Calu3 (cell line): ENCODE measurements at regions not wholly inside any gene's neighbourhood (a gene's known extent, or its start where the extent isn't known, plus 50 kb on each side); places are given as distances from the start of the nearest gene placed in this dataset.

Experiments
- BruUV-seq: library from RNA; stranded (reverse); fragments of 400-500 nt; replicated peaks from 2 replicates; lab custom pipeline; 2021; lab: Mats Ljungman, UMichigan
- CTCF ChIA-PET: fragments of 300-600 bp; sonication (Branson Sonifier 250); formaldehyde crosslinking; loops from one replicate; lab custom pipeline; 2022; ENCODE audit warnings: antibody characterized with exemption; lab: Charles Lee
- DNase-seq: peaks from one replicate; pipeline ENCODE4 v3.0.0; 2022
- H3K27ac Mint-ChIP-seq: one replicate; pipeline ENCODE4 v1.8.0; 2022; ENCODE audit warnings: mixed read lengths; ENCODE audit not compliant: unreplicated experiment
- H3K27me3 Mint-ChIP-seq: one replicate; pipeline ENCODE4 v1.8.0; 2022; ENCODE audit warnings: mixed read lengths; ENCODE audit not compliant: unreplicated experiment
- H3K36me3 Mint-ChIP-seq: one replicate; pipeline ENCODE4 v1.8.0; 2022; ENCODE audit warnings: mild to moderate bottlenecking, moderate library complexity, mixed read lengths; ENCODE audit not compliant: insufficient read depth, unreplicated experiment
- H3K4me1 Mint-ChIP-seq: one replicate; pipeline ENCODE4 v1.8.0; 2022; ENCODE audit warnings: mild to moderate bottlenecking, low read depth, mixed read lengths; ENCODE audit not compliant: unreplicated experiment
- H3K4me3 Mint-ChIP-seq: one replicate; pipeline ENCODE4 v1.8.0; 2022; ENCODE audit warnings: mild to moderate bottlenecking, low read depth, moderate library complexity, mixed read lengths; ENCODE audit not compliant: unreplicated experiment
- H3K9me3 Mint-ChIP-seq: one replicate; pipeline ENCODE4 v1.8.0; 2022; ENCODE audit warnings: low read depth, mixed read lengths; ENCODE audit not compliant: unreplicated experiment
- intact Hi-C: fragments of 100-400 bp; cut with micrococcal nuclease; formaldehyde crosslinking; loops from one replicate; pipeline ENCODE4 v1.10.0; 2022; ENCODE audit not compliant: unreplicated experiment
- TF ChIP-seq, protein P1 (sequence below): fragments of 200-600 bp; IDR thresholded peaks from one replicate; pipeline ENCODE4 v1.8.0; 2022; ENCODE audit warnings: antibody characterized with exemption; ENCODE audit not compliant: unreplicated experiment

DNA sequence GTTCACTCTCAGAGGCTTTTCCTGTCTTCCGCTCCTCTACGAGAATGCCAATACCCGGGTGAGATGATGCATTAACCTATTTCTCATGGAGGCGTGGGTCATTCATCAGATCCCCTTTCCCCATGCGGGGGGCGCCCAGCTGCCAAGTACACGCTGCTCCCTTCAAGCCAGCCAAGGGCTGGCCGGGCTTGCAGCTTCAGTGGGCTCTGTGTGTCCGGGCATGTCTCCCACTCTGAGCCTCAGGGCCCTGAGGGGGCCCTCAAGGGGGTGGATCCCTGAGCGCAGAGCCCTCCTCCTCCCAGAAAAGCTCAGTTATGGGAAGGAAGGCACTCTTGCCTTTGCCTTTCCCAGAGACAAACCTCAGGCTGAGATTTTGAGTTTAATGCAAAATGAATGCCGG lies 431.8 kb upstream of the MYT1L start:
- H3K4me1 Mint-ChIP-seq, result no peaks in the 10 kb centered on the region
- H3K27me3 Mint-ChIP-seq, result no peaks in the 10 kb centered on the region
- CTCF ChIA-PET, result no interaction called here
- TF ChIP-seq, protein P1, sequence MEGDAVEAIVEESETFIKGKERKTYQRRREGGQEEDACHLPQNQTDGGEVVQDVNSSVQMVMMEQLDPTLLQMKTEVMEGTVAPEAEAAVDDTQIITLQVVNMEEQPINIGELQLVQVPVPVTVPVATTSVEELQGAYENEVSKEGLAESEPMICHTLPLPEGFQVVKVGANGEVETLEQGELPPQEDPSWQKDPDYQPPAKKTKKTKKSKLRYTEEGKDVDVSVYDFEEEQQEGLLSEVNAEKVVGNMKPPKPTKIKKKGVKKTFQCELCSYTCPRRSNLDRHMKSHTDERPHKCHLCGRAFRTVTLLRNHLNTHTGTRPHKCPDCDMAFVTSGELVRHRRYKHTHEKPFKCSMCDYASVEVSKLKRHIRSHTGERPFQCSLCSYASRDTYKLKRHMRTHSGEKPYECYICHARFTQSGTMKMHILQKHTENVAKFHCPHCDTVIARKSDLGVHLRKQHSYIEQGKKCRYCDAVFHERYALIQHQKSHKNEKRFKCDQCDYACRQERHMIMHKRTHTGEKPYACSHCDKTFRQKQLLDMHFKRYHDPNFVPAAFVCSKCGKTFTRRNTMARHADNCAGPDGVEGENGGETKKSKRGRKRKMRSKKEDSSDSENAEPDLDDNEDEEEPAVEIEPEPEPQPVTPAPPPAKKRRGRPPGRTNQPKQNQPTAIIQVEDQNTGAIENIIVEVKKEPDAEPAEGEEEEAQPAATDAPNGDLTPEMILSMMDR, result no peak
- DNase-seq, result no peak
- H3K36me3 Mint-ChIP-seq, result no peaks in the 10 kb centered on the region
- peaks cover 9% of the 10 kb centered on the region for H3K9me3 Mint-ChIP-seq
- BruUV-seq, result no TSS peak
- intact Hi-C loops, result no loop called here
- H3K27ac Mint-ChIP-seq, result no peak overlapping the region
- no peak overlapping the region for H3K4me3 Mint-ChIP-seq

- TF ChIP-seq, protein P1, result no peak
- H3K4me3 Mint-ChIP-seq, result no peak overlapping the region
- CTCF ChIA-PET, result no interaction called here
- intact Hi-C loops, result no loop called here
- no peak for DNase-seq
- H3K27me3 Mint-ChIP-seq, result no peaks in the 10 kb centered on the region
- H3K9me3 Mint-ChIP-seq, result peaks cover 9% of the 10 kb centered on the region
- BruUV-seq, result no TSS peak
- no peaks in the 10 kb centered on the region for H3K4me1 Mint-ChIP-seq
- H3K27ac Mint-ChIP-seq, result no peak overlapping the region
- H3K36me3 Mint-ChIP-seq, result no peaks in the 10 kb centered on the region
Measured at GRCh38 chr2:2762166-2762908, 431.3 kb upstream of the MYT1L start.

GRCh38 chr2:2758793-2759367 lies 427.8 kb upstream of the MYT1L start:
- CTCF ChIA-PET, result no interaction called here
- Mint-ChIP-seq H3K4me1 (no peaks in the 10 kb centered on the region), H3K9me3 (peaks cover 5% of the 10 kb centered on the region), H3K27ac (no peak overlapping the region), H3K36me3 (no peaks in the 10 kb centered on the region), H3K4me3 (no peak overlapping the region), H3K27me3 (no peaks in the 10 kb centered on the region)
- BruUV-seq, result no TSS peak
- TF ChIP-seq, protein P1, result no peak
- intact Hi-C loops, result no loop called here
- DNase-seq, result no peak

GRCh38 chr2:2757764-2758163 lies 426.7 kb upstream of the MYT1L start:
- BruUV-seq, result no TSS peak
- Mint-ChIP-seq H3K27ac (no peak overlapping the region), H3K4me3 (no peak overlapping the region), H3K4me1 (no peaks in the 10 kb centered on the region), H3K36me3 (no peaks in the 10 kb centered on the region), H3K27me3 (no peaks in the 10 kb centered on the region), H3K9me3 (peaks cover 5% of the 10 kb centered on the region)
- no peak for DNase-seq
- TF ChIP-seq, protein P1, result no peak
- intact Hi-C loops, result no loop called here
- CTCF ChIA-PET, result no interaction called here
